Activated T-helper 9 cell treated with anti-CD3 and anti-CD28 coated beads, Interleukin-2, amount 50 U/mL, for 16 hours (primary cell): ENCODE measurements at regions not wholly inside any gene's neighbourhood (a gene's known extent, or its start where the extent isn't known, plus 50 kb on each side); places are given as distances from the start of the nearest gene placed in this dataset.
"Not testable (repeated sequence)": the region's sequence is repeated elsewhere in the genome, so short reads cannot be mapped to it uniquely, and the experiment has no call there.

Source experiments
- DNase-seq: peaks from one replicate; pipeline ENCODE4 v3.0.0-alpha.2; 2020; ENCODE audit warnings: low read depth

DNA sequence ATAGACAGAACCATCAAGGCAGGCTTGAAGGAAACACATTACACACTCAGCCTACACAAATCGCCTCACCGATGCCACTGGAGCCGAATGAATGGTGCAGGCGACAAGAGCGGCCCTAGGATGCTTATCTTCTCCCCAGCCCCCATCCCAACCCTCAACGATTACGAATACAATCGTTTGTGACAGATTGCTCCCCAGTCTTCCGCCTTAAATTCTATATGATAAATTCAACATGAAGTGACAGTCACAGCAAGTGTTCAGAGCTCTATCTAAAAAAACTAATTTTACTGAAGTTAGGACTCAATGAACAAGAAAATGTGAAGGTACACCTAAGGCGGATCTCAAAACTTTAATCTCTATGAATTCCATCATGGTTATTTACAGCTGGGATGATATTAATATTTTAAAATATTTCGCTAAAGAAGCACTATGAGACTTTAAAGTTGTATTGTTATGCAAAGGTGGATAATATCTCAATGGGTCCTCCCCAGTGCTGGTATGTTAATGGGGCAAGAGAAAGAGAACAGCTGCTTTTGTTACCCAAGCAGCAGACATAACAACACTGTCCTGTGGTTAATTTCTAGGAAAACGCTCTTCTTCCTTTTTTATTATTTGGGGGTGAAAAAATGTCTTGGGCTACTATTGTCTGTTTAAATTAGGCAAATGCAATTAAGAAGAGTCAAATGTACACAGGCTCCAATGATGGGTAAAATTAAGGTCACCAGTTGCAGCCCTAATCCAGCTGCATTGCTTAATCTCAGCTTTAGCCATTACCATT is 147.6 kb upstream of the NR2F2 start:
- DNase-seq, result no peak

DNA sequence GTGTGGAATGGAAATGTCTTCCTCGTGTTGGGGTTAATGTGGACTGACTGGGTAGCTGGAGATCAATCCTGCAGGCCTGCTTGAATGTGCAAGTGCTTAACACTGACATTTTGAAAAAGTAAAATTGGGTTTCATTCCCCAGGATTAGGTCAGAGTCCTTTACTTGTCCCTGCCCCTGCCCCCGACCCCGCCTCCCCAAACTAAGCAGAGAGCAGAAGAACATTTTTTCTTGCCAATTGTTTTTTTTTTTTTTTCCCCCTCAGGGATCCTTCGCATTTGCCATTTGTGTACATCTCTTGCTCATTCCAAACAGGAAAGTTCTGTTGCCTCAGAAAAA is 147.0 kb upstream of the NR2F2 start:
- no peak for DNase-seq

DNA sequence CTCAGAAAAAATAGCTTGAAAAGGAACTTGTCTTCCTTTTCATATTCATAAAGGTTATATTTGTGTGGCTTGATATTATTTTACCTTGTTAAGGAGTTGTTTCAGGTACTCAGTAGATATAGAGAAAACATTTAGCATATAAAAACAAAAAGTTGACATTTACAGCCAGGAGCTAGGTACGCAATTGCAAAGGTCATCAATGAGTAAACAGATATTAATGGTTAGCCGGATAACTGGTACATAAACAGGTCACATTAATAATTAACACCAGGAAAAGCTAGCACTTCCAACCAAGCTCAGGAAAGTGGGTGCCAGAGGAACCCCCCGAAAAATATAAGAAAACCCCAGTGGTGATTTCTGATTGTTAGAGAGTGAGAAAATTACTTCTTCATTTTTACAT is 146.6 kb upstream of the NR2F2 start:
- no peak for DNase-seq

DNA sequence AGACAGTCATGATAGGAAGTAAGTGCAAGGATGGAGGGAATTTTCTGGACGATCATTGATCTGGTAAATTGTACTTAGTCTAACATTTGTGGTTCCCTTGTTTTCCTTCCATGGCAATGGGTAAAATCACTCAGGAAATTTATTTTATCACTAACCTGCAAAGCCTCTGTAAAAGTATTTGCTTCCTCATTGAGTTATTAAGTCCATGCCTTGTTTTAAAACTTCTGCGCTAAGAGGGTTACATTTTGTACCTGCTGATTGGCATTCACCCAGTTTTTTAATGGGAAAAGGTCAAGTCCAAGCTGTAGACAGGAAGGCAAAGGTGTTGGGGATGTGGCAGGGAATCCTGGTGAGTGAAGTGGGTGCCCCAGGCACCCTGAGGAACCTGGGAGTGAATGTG is 146.2 kb upstream of the NR2F2 start:
- DNase-seq, result no peak

DNA sequence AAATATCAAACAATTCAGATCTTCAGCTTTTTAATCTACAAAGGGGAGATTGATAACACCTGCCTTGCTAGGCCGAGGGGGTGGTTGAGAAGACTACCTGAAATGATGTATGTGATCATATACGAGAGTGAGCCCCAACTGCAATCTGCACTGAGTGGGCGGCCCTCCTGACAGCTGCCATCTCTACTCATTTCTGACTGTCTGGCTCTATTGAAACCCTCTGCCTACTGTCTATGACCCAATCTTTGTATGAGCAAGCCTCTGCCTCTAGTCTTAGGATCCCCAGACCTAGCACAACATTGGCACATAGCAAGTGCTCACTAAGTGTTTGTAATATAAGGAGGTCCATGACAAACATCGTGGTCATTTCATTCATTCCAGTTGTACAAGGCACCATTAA is 144.4 kb upstream of the NR2F2 start:
- no peak for DNase-seq

DNA sequence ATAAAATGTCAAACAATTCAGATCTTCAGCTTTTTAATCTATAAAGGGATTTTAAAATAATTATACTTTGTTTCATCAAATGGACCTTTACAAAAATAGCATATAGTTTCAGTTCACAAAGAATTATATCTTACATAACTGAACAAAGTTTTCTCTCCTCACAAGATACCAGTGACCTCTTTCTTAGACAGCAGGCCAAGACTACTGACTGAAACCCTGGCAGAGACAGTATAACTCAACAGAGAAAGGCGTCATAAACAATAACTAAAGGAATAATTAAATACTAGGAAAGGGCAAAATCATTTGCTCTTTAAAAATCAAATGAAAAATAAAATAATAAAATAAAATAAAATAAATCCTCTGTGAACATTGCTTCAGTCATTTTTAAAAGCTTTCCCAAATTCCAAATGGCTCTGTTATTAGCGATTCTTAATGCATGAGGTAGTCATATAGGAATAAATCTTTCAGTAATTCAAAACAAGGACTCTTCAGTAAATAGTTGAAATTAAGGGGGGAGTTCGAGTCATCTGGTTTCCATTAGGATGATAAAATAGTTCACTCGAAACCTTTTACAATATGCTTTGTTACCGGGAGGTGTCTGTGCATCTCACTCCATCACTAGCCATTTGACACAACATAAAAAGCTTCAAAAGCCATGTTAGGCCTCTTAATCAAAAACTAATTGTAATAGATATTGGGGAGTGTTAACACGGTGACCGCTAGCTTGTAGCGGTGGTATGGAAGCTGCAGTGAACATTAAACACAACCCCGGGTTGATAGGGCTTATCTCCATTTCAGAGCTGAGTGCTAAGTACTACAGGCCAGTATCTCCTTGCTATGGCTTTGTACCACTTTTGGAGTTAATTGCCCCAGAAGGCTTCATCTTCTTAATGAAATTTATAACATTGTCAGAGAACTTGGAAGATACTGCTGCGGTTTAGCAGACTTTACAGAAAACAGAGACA is 142.9 kb upstream of the NR2F2 start:
- DNase-seq, result no peak

DNA sequence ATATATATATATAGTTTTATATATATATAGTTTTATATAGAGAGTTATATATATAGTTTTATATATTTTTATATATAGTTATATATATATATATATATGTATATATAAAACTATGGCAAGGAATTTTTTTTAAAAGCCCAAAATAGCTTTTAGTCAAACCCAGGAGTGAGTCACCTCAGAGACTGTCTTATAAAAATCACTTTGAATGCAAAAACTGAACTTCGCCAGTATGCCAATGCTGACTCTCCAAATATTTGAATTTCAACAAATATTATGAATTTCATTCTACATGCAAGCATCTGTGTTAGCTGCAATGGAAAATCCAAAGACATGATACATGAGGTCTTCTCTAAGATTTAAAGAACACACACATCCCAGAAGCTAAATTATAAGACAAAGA is 132.8 kb upstream of the NR2F2 start:
- no peak for DNase-seq

DNA sequence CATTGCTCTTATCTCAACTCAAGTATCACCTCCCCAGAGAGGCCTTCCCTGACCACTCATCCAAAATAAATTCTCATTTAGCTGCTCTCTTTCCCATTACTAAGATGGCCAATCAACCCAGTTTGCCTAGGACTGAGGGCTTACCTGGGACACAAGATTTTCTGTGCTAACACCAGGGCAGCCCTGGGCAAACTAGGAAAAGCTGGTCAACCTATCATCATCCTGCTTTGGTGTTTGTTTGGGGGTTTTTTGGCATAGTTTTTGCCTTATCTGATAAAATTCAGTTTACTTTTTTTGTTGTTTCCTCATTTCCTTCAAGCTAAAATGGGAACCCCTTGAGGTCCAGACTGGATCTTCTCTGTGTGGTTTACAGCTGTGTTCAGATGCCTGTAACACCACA is 131.4 kb upstream of the NR2F2 start:
- no peak for DNase-seq

DNA sequence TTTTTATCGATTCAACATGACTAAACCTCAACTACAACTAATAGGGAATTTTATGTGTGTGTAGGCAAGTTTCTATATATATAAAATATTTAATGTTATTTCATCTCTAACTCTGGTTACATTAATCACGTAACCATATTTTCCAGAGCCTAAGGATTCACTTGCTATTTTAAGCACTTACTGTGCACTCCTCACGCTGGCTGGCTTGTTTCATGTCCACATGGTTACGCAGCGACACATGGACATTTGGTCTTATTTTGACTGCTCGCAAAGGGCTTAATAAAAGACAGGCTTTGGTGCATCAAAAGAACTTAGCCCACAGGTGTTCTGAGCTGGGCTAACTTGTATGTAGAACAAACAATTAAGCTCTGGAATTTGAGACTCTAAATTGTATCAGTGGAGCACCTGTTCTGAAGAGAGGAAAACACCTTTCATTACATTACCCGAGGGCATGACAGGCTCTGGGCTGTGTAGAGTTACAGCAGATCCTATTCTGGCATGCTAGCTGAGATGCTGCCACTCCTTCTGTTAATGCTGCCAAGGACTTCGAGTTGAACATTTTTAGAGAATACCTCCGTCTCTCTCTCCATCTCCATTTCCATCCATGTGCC is 130.0 kb upstream of the NR2F2 start:
- DNase-seq, result no peak

DNA sequence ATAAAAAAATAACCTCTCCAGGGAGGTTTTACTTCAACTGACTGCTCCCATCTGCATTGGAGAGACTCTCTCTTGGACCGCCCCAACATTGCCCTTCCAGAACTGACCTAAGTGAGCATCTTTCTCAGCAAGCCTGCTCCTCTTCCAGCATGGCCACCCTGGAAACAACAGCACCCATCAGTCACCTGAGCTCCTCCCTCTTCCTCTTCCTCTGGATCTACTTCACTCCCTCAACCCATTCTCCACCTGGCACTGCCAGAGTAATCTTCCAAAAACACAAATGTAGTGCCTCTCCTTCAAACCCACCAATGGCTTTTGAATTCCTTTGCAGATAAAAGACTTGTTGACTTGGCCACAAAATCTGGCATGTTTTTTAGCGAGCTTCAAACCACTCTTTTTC is 128.8 kb upstream of the NR2F2 start:
- DNase-seq, result no peak

DNA sequence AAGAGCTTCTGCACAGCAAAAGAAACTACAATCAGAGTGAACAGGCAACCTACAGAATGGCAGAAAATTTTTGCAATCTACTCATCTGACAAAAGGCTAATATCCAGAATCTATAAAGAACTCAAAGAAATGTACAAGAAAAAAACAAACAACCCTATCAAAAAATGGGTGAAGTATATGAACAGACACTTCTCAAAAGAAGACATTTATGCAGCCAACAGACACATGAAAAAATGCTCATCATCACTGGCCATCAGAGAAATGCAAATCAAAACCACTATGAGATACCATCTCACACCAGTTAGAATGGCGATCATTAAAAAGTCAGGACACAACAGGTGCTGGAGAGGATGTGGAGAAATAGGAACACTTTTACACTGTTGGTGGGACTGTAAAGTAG is 124.9 kb upstream of the NR2F2 start:
- DNase-seq, result not testable (repeated sequence)

DNA sequence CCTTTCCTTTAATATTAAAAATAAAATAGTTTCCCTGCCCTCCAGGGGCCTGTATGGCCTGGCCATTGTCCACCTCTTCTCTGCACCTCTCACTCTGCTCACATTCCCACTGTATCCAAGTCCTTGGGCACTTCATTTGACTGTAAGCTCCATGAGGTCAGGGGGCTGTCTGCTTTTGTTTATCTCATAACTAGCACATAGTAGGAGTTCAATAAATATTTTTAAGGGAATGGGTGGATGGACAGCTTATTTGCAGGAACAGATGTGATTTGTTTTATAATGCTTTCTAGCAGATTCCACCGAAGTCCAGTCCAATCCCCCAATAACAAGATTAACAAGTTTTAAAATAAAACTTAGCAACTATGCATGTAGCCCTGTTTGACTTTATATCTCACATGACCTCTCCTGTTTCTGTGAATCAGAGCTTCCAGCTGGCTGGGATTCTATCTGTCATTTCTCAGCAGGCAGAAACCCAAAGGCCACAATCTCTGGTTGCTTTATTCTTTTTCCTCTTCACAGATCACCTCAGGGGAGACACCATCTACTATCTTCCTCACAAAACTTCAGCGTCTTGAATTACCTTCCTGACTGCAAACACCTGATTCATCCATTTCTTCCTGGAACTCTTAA is 123.0 kb upstream of the NR2F2 start:
- no peak for DNase-seq

DNA sequence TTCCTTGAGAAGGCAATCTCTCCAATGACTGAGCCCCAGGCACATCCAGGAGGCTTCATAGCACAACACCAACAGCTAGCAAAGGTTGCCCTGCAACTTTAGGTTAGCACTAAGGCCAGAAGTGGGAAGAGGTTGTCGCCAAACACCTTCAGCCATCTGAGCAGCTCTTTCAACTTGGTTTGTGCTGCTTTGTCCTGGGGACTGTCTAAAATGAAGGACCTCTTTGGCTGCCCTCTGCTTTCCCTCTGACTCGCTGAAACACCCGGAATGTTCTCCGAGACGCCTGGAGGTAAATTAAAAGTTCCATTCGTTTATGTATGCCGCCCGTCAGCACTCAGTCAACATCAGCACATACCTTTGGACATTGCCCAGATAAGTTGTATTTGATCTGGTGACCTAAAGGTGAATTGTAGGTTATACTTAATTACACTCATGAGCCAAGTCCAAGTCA is 121.2 kb upstream of the NR2F2 start:
- DNase-seq, result no peak

DNA sequence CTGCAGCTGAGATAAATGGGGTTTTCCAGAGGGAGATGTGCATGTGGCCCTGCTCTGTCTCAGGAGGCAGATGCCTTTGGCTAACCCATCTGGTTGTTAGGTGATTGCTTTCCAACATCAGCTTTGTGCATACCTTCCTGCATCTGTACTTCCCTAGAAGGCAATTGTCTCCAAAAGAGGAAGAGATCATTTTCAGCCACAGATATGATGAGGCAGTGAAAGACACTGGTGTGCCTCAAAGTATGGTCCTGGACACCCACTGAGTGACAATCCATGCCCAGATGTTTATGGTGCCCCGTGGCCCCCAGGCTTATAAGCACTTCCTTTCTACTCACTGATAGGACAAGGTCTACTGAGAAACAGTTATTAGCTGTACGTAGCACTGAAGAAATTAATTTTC is 117.5 kb upstream of the NR2F2 start:
- DNase-seq, result no peak

DNA sequence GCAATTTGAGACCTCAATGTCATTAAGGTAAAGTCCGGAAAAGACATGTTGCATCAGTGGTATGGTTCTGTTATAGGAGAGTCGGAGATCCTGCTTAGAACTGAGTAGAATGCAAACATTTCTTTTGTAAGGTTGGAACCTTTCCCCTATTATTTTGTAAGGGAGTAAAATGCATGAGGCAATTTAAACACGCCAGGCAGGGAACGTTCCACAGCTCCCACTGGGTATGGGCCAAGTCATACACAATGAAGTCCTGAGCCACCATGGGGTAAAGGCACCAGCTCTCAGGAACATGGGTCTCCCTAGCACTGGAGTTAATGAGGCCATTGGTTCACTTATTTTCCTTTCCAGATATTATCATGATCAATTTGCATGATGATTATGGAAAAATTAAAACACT is 116.6 kb upstream of the NR2F2 start:
- DNase-seq, result no peak

DNA sequence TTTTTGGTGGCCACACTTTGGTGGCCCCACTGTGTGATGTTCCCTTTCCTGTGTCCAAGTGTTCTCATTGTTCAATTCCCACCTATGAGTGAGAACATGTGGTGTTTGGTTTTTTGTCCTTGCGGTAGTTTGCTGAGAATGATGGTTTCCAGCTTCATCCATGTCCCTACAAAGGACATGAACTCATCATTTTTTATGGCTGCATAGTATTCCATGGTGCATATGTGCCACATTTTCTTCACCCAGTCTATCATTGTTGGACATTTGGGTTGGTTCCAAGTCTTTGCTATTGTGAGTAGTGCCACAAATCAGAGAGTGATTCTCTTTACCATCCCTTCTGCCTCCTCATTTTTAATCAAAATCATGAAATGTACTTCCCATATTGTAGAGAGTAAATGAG is 114.0 kb upstream of the NR2F2 start:
- not testable (repeated sequence) for DNase-seq

DNA sequence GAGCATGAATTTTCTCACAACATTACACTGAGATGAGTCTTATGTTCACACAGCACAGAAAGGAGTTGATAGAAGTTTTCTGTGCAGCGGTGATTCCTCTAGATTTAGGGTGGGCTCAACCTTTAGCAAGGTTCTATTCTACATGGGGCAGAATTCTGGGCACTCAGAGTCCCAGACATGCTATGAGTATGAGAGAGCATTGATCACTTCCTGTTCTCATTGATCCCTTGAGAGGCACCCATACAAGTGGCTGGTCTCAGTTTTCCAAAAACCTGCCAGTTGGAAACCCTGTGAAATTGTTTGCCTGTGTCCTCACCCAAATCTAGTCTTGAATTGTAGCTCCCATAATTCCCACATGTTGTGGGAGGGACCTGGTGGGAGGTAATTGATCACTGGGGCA is 112.5 kb upstream of the NR2F2 start:
- no peak for DNase-seq

DNA sequence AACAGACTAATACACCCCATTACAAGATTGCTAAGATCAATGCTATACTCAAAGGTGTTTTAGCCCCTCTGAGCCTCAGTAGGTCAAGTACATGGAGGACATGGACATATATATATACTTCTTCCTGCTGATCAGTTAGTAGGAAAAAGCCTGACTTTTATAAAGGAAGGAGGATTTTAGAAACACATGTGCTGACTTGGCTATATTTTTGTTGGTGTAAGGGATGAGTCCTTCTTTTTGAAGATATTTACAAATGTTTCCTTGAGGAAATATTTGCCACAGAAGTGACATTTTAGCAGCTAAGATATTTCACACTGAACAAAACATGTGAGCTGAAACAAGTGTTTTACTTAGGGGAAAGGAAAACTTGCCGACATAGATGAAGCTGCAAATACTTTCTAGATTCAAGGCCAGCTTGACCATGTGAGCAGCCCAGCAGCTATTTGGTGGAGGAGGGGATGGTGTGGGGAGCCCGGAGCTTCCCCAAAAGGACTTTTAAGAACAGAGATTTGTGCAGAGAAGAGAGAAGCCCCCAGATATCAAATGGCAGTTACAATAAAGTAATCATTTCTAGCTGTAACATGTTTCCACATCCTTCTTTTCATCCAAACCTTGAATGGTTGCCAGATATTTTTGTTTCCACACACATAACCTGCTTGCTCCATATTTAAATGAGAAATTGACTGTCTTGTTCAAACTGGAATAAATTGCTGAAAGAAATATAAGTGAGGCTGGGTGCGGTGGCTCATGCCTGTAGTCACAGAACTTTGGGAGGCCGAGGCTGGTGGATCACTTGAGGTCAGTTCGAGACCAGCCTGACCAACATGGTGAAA is 111.7 kb upstream of the NR2F2 start:
- DNase-seq, result no peak

DNA sequence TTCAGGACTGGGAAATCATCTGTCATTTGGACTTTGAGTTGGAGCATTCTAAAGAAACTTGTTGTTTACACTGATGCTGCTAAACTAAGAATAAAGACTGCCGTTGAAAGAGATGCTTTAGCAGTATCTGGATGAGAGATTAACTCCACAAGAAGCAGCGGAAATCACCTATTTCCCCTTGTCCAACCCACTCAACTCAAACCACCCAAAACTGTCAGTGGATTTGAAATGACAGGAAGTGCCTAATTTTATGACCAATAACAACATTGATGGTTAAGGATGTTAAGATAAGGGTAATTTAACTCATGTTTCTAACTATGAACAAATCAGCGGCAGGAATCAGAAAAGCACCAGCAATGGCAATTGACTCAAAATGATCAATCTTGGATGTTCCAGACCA is 110.8 kb upstream of the NR2F2 start:
- DNase-seq, result no peak

DNA sequence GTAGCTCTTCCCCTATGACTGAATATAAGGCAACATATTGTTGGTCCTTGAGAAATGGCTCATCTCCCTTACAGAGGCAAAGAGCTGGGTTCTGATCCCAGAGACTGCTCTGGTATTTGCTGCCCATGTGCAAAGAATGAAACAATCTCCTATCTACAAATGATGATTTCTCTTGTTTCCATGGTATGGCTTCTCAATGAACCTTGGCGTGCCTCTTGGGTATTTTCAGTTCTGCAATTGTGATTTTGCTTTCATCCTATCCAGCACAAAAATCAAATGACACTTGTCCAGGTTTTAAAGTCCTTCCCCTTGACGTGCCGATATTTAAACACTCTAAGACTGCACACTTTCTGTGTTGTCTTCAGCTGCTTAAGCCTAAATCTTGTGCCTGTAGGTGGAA is 109.8 kb upstream of the NR2F2 start:
- no peak for DNase-seq

DNA sequence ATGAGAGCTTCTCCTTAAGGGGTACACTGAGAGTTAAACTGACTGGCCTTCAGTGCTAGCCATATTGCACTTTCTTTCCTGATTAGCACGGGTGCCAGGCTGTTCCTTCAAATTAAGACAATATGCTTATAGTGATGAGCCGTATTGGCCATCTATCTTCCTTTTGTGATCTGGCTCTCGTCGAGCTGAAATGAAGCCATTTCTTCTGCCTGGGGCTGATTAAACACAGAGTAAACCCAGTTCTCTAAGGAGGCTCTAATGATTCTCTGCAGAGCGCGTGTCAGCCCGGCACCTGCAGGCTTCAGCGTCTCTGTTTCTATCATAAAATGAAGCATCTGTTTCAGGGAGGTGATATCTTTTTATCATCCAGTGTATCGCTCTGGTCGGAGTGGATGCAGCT is 107.5 kb upstream of the NR2F2 start:
- DNase-seq, result no peak

DNA sequence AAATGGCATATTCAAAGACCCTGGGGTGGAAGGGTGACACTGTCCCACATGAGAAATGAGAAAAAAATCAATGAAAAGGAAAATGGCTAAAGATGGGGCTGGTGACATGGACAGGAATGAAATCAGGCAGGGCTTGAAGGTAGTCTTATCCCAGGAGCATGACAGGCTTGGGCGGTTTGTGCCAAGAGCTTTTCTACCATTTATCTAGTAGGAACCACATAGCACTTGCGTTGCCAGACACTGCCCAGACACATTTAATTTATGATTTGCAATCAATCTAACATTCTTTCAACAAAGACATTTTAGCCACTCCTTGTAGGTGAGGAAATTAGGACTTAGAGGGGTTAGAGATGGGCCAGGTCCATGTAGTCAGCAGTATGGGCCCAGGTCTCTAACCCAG is 106.6 kb upstream of the NR2F2 start:
- no peak for DNase-seq
